NCI-H2107 treated with DMSO at 0.1 percent for 48 hours (cell line): ENCODE measurements at regions not wholly inside any gene's neighbourhood (a gene's known extent, or its start where the extent isn't known, plus 50 kb on each side); places are given as distances from the start of the nearest gene placed in this dataset.

Source experiments
- DNase-seq: peaks from one replicate; lab custom pipeline; 2025; ENCODE audit not compliant: unreplicated experiment; lab: John Stamatoyannopoulos, UW

- no peak for DNase-seq
Observed at GRCh38 chr3:81289676-81290075, 471.8 kb downstream of the GBE1 start.

GRCh38 chr3:81279481-81280379, 481.7 kb downstream of the GBE1 start:
- no peak for DNase-seq

- DNase-seq, result no peak
Observed at GRCh38 chr3:81277853-81278252, 483.6 kb downstream of the GBE1 start.

GRCh38 chr3:81274671-81275070, 486.8 kb downstream of the GBE1 start:
- DNase-seq, result no peak

- DNase-seq, result no peak
Observed at GRCh38 chr3:81270603-81271379, 490.7 kb downstream of the GBE1 start.

GRCh38 chr3:81268526-81268925, 492.9 kb downstream of the GBE1 start:
- DNase-seq, result no peak

GRCh38 chr3:81261996-81262395, 499.4 kb downstream of the GBE1 start:
- DNase-seq, result no peak

- DNase-seq, result no peak
Observed at GRCh38 chr3:81255463-81255862, 506.0 kb downstream of the GBE1 start.

- DNase-seq, result no peak
Observed at GRCh38 chr3:81251096-81251495, 510.3 kb downstream of the GBE1 start.

- DNase-seq, result no peak
Observed at GRCh38 chr3:81249540-81250029, 511.9 kb downstream of the GBE1 start.

- DNase-seq, result no peak
Observed at GRCh38 chr3:81245501-81245900, 515.9 kb downstream of the GBE1 start.

- no peak for DNase-seq
Observed at GRCh38 chr3:81245043-81245442, 516.4 kb downstream of the GBE1 start.

- no peak for DNase-seq
Observed at GRCh38 chr3:81244231-81244630, 517.2 kb downstream of the GBE1 start.

- DNase-seq, result no peak
Observed at GRCh38 chr3:81242871-81243270, 518.6 kb downstream of the GBE1 start.

GRCh38 chr3:81237181-81237580, 524.3 kb downstream of the GBE1 start:
- no peak for DNase-seq

GRCh38 chr3:81218023-81218422, 543.4 kb downstream of the GBE1 start:
- DNase-seq, result peak; percentile 70

- no peak for DNase-seq
Observed at GRCh38 chr3:81217101-81217500, 544.3 kb downstream of the GBE1 start.

GRCh38 chr3:81216192-81216591, 545.3 kb downstream of the GBE1 start:
- peak; percentile 34 for DNase-seq

- DNase-seq, result no peak
Observed at GRCh38 chr3:81214631-81215030, 546.8 kb downstream of the GBE1 start.

- DNase-seq, result no peak
Observed at GRCh38 chr3:81199587-81199986, 561.9 kb downstream of the GBE1 start.

GRCh38 chr3:81198756-81199155, 562.7 kb downstream of the GBE1 start:
- DNase-seq, result no peak

GRCh38 chr3:81198216-81198615, 563.2 kb downstream of the GBE1 start:
- DNase-seq, result no peak
